Liver (tissue), 3 donors: ENCODE measurements at regions not wholly inside any gene's neighbourhood (a gene's known extent, or its start where the extent isn't known, plus 50 kb on each side); places are given as distances from the start of the nearest gene placed in this dataset.

Source experiments
- CTCF ChIP-seq: fragments of 150-350 bp; IDR thresholded peaks from 2 replicates; pipeline ENCODE4 v1.5.1; 2017; ENCODE audit warnings: improper control_type of control experiment, low read depth, low read length; ENCODE audit not compliant: missing input control
- EGR1 ChIP-seq, 2 donors: IDR thresholded peaks; 2 replicates each; pipeline ENCODE4 v1.6.1; 2016 to 2018; ENCODE audit warnings: antibody characterized with exemption in 2 of 2, low read depth in 2 of 2
- FOXA1 ChIP-seq: IDR thresholded peaks from 2 replicates; pipeline ENCODE4 v1.6.1; 2016; ENCODE audit warnings: antibody characterized with exemption
- GABPA ChIP-seq, 2 donors: IDR thresholded peaks in 1 of 2; conservative IDR thresholded peaks in 1 of 2; 2 replicates each; pipeline ENCODE4 v1.6.1; 2016; ENCODE audit warnings: antibody characterized with exemption in 2 of 2, mild to moderate bottlenecking in 1 of 2, moderate library complexity in 1 of 2
- MAX ChIP-seq: IDR thresholded peaks from 2 replicates; pipeline ENCODE4 v1.6.1; 2016; ENCODE audit warnings: antibody characterized with exemption
- REST ChIP-seq: IDR thresholded peaks from 2 replicates; pipeline ENCODE4 v1.6.1; 2016; ENCODE audit warnings: antibody characterized with exemption, mild to moderate bottlenecking
- SP1 ChIP-seq: IDR thresholded peaks from 2 replicates; pipeline ENCODE4 v1.6.1; 2018; ENCODE audit warnings: antibody characterized with exemption, mild to moderate bottlenecking
- TAF1 ChIP-seq: conservative IDR thresholded peaks from 2 replicates; pipeline ENCODE4 v1.6.1; 2016; ENCODE audit warnings: antibody characterized with exemption, mild to moderate bottlenecking
- donor health status: healthy.
- donor health status: healthy.

- no peak for TF ChIP-seq CTCF
- TF ChIP-seq FOXA1 = no peak
- TF ChIP-seq MAX = no peak
- no peak for TF ChIP-seq GABPA (IDR thresholded peaks at IDR 0.05 in 1 of 2, conservative IDR thresholded peaks at IDR 0.05 in 1 of 2)
- TF ChIP-seq EGR1 (IDR thresholded peaks at IDR 0.05; ENCODE audit: low read depth in 2 of 2) = no peak
- no peak for TF ChIP-seq REST
- no peak for TF ChIP-seq SP1
- TF ChIP-seq TAF1 = no peak
These were observed 311.5 kb downstream of the DUSP10 start for GRCh38 chr1:221430152-221430960.
